HFFc6 (cell line): ENCODE measurements at regions not wholly inside any gene's neighbourhood (a gene's known extent, or its start where the extent isn't known, plus 50 kb on each side); places are given as distances from the start of the nearest gene placed in this dataset.
A peak's percentile ranks its signal among the peaks of the same experiment; 100 is the strongest.

Source experiments
- DNase-seq: peaks from one replicate; pipeline ENCODE4 v3.0.0-alpha.2; 2018
- H3K27ac Mint-ChIP-seq: 2 replicates; pipeline ENCODE4 v1.8.0; 2020; ENCODE audit warnings: mild to moderate bottlenecking, mixed read lengths
- H3K27me3 Mint-ChIP-seq: 2 replicates; pipeline ENCODE4 v1.8.0; 2021; ENCODE audit warnings: mild to moderate bottlenecking, moderate library complexity, mixed read lengths; ENCODE audit not compliant: insufficient read depth
- H3K36me3 Mint-ChIP-seq: 2 replicates; pipeline ENCODE4 v1.8.0; 2021; ENCODE audit warnings: low read depth, mixed read lengths
- H3K4me1 Mint-ChIP-seq: 2 replicates; pipeline ENCODE4 v1.8.0; 2020; ENCODE audit warnings: low read depth, mixed read lengths
- H3K4me3 Mint-ChIP-seq: 2 replicates; pipeline ENCODE4 v1.8.0; 2020; ENCODE audit warnings: mild to moderate bottlenecking, moderate library complexity, mixed read lengths
- H3K9me3 Mint-ChIP-seq: 2 replicates; pipeline ENCODE4 v1.8.0; 2020; ENCODE audit warnings: mild to moderate bottlenecking, mixed read lengths
- CTCF ChIP-seq: fragments of 200-600 bp; sonication (generic); IDR thresholded peaks from 2 replicates; pipeline ENCODE4 v1.5.0; 2021; ENCODE audit warnings: antibody characterized with exemption, mild to moderate bottlenecking

GRCh38 chr2:219852626-219853025 lies 225.2 kb downstream of the SLC4A3 start:
- no peak for TF ChIP-seq CTCF
- no peaks in the 10 kb centered on the region for H3K36me3 Mint-ChIP-seq
- peaks cover 24% of the 10 kb centered on the region; the same call in 1 of the 2 replicates for H3K27me3 Mint-ChIP-seq
- peaks cover 14% of the 10 kb centered on the region for H3K4me1 Mint-ChIP-seq
- no peak for DNase-seq
- no peaks in the 10 kb centered on the region for H3K9me3 Mint-ChIP-seq
- no peak overlapping the region for H3K27ac Mint-ChIP-seq
- H3K4me3 Mint-ChIP-seq = peak overlapping the region; percentile 62

- no peaks in the 10 kb centered on the region for H3K9me3 Mint-ChIP-seq
- no peak overlapping the region for H3K4me3 Mint-ChIP-seq
- TF ChIP-seq CTCF = no peak
- H3K36me3 Mint-ChIP-seq = no peaks in the 10 kb centered on the region
- no peak for DNase-seq
- H3K4me1 Mint-ChIP-seq = peaks cover 13% of the 10 kb centered on the region
- H3K27me3 Mint-ChIP-seq = peaks cover 27% of the 10 kb centered on the region
- H3K27ac Mint-ChIP-seq = no peak overlapping the region
Measured at GRCh38 chr2:219856602-219857001, 229.2 kb downstream of the SLC4A3 start.

- Mint-ChIP-seq H3K27ac (no peak overlapping the region), H3K4me1 (peaks cover 1% of the 10 kb centered on the region), H3K27me3 (peaks cover 23% of the 10 kb centered on the region), H3K36me3 (no peaks in the 10 kb centered on the region), H3K9me3 (no peaks in the 10 kb centered on the region), H3K4me3 (no peak overlapping the region)
- no peak for TF ChIP-seq CTCF
- no peak for DNase-seq
Measured at GRCh38 chr2:219857751-219858150, 230.3 kb downstream of the SLC4A3 start.

- Mint-ChIP-seq H3K36me3 (no peaks in the 10 kb centered on the region), H3K27me3 (peaks cover 16% of the 10 kb centered on the region), H3K4me3 (no peak overlapping the region), H3K9me3 (no peaks in the 10 kb centered on the region), H3K27ac (no peak overlapping the region), H3K4me1 (no peaks in the 10 kb centered on the region)
- TF ChIP-seq CTCF = no peak
- DNase-seq = no peak
Measured at GRCh38 chr2:219861307-219861706, 233.9 kb downstream of the SLC4A3 start.

- Mint-ChIP-seq H3K4me3 (no peak overlapping the region), H3K9me3 (no peaks in the 10 kb centered on the region), H3K36me3 (no peaks in the 10 kb centered on the region), H3K27ac (no peak overlapping the region), H3K4me1 (peaks cover 10% of the 10 kb centered on the region), H3K27me3 (peaks cover 9% of the 10 kb centered on the region)
- no peak for DNase-seq
- no peak for TF ChIP-seq CTCF
Measured at GRCh38 chr2:219864154-219864553, 236.7 kb downstream of the SLC4A3 start.

- no peaks in the 10 kb centered on the region for H3K36me3 Mint-ChIP-seq
- H3K4me3 Mint-ChIP-seq = no peak overlapping the region
- peaks cover 11% of the 10 kb centered on the region for H3K4me1 Mint-ChIP-seq
- H3K27me3 Mint-ChIP-seq = peaks cover 10% of the 10 kb centered on the region
- H3K27ac Mint-ChIP-seq = no peak overlapping the region
- no peak for TF ChIP-seq CTCF
- no peak for DNase-seq
- no peaks in the 10 kb centered on the region for H3K9me3 Mint-ChIP-seq
Measured at GRCh38 chr2:219868635-219869034, 241.2 kb downstream of the SLC4A3 start.
